ENCODE measurements at regions not wholly inside any gene's neighbourhood (a gene's known extent, or its start where the extent isn't known, plus 50 kb on each side); places are given as distances from the start of the nearest gene placed in this dataset.

GRCh38 chr10:64103750-64104470, 582.7 kb downstream of the REEP3 start:
- TF ChIP-seq, protein P1, sequence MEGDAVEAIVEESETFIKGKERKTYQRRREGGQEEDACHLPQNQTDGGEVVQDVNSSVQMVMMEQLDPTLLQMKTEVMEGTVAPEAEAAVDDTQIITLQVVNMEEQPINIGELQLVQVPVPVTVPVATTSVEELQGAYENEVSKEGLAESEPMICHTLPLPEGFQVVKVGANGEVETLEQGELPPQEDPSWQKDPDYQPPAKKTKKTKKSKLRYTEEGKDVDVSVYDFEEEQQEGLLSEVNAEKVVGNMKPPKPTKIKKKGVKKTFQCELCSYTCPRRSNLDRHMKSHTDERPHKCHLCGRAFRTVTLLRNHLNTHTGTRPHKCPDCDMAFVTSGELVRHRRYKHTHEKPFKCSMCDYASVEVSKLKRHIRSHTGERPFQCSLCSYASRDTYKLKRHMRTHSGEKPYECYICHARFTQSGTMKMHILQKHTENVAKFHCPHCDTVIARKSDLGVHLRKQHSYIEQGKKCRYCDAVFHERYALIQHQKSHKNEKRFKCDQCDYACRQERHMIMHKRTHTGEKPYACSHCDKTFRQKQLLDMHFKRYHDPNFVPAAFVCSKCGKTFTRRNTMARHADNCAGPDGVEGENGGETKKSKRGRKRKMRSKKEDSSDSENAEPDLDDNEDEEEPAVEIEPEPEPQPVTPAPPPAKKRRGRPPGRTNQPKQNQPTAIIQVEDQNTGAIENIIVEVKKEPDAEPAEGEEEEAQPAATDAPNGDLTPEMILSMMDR (IDR thresholded peaks at IDR 0.05; ENCODE audit: insufficient read depth, low read length, poor library complexity, severe bottlenecking): no peak
- TF ChIP-seq EZH2phosphoT487 (conservative IDR thresholded peaks at IDR 0.05; ENCODE audit: low read length): no peak
